ENCODE measurements at regions not wholly inside any gene's neighbourhood (a gene's known extent, or its start where the extent isn't known, plus 50 kb on each side); places are given as distances from the start of the nearest gene placed in this dataset.
A peak's percentile ranks its signal among the peaks of the same experiment; 100 is the strongest.

DNA sequence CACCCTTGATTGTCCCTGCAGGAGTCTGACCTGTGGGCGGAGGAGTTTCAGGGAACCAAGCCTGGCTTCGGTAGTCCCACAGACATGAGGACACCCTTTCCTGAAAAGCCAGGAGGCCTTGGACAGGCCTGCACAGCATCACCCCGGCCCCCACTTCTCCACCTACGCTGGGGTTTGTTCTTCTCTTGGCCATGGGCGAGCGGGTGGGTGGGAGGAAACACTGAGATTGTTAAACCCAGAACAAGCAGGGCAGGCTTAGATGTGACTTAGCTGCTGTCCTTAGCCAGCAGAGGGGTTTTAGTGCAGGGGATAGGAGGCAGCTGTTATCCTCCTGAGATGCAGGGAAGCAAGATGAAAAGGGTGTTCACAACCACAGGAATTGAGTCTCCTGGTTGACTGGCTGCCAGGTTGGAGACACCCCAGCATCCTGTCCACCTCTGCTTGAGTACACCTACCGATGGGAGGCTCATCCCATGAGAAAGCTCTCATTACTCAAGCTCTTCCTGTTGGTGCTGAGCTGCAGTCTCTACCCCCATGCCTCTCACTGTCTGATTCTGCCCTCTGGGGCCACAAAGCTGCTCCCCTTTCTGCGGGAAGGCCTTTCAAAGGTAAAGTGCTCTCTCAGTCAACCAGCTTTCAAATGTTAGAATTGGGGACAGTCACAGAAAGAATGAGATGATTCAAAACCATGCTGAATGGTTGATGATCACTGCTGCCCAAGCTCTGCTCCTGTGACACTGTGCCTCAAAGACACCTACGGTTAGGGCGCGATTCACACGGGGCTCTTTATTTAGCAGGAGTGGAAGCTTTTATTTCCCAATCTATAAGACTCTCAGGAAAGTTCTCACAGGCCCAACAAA lies 86.3 kb downstream of the IRF2BPL start:
- TF ChIP-seq GATA3 (IDR thresholded peaks at IDR 0.05; ENCODE audit: low read depth, low read length) (no peak), GATA2 (IDR thresholded peaks at IDR 0.05; ENCODE audit: low read depth, low read length) (no peak)

DNA sequence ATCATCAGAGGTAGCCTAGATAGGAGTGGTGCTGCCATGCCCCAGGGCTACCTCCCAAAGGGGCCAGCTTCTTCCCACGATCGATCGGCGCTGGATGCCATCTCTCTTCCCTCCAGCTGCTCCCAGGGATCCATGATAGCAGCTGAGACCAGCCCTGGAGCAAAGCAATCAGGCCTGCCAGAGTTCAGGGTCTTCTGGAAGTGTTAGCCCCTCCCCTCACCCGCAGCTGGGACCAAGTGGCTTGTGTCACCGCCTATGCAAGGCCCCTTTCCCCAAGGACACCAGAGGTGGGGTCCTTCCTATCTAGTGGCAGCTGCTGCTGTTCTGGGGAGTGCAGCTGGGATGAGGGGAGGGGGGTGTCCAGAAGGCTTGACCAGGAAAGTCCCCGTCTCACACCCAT lies 87.0 kb downstream of the IRF2BPL start:
- TF ChIP-seq GATA2 (IDR thresholded peaks at IDR 0.05; ENCODE audit: low read depth, low read length) = no peak
- TF ChIP-seq GATA3 (IDR thresholded peaks at IDR 0.05; ENCODE audit: low read depth, low read length) = no peak

DNA sequence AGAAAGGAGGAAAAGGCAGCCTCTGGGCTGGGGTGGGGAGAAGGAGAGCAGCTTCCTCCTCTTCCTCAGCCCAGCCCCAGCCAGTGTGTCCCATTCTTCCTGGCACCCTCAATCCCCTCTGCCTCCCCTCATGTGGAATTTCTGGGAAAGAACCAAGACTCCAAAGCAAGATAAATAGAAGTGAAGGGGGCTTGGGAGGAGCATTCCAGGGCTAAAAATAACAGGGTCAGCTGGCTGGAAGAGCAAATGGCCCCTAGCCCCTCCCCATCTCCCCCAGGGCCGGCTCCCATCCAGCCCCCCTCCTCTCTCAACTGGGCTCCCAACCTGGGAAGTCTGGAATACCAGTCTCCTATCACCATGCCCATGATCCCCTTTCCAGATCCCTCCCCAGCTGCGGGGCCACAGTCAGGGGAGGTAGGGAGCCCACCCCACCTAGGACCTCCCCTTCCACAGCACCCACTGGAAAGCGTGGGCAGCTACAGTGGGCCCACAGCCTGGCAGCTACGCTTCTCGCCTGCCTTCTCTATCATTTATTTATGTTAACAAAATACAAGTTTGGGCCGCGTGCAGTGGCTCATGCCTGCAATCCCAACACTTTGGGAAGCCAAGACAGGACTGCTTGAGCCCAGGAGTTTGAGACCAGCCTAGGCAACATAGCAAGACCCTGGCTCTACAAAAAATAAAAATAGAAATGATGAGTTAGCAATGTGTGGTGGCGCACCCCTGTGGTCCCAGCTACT lies 88.3 kb downstream of the IRF2BPL start:
- TF ChIP-seq GATA2 (IDR thresholded peaks at IDR 0.05; ENCODE audit: low read depth, low read length) = no peak
- no peak for TF ChIP-seq GATA3 (IDR thresholded peaks at IDR 0.05; ENCODE audit: low read depth, low read length)

DNA sequence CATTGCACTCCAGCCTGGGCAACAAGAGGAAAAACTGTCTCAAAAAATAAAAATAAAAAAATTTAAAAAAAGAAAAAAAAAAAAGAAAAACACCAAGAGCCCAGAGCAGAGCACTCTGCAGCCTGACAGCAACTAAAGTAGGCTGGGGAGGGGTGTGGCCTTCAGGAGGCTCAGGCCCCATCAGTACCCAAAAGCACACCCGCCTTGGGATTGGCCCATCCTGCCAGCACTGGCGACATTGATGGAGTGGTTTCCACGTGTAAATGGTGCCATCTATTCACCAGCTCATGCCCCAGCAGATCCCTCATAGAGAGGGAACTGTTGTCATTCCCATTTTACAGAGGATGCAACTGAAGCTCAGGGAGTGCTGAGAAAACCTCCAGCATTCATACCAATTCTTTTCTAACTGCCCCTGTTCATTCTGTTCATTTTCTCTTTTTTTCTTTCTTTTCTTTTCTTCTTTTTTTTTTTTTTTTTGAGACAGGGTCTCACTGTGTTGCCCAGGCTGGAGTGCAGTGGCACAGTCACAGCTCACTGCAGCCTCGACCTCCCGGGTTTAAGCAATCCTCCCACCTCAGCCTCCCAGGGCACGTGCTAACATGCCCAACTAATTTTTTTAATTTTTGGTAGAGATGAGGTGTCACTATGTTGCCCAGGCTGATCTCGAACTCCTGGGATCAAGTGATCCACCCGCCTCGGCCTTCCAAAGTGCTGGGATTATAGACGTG lies 89.3 kb downstream of the IRF2BPL start:
- no peak for TF ChIP-seq GATA3 (IDR thresholded peaks at IDR 0.05; ENCODE audit: low read depth, low read length)
- no peak for TF ChIP-seq GATA2 (IDR thresholded peaks at IDR 0.05; ENCODE audit: low read depth, low read length)

DNA sequence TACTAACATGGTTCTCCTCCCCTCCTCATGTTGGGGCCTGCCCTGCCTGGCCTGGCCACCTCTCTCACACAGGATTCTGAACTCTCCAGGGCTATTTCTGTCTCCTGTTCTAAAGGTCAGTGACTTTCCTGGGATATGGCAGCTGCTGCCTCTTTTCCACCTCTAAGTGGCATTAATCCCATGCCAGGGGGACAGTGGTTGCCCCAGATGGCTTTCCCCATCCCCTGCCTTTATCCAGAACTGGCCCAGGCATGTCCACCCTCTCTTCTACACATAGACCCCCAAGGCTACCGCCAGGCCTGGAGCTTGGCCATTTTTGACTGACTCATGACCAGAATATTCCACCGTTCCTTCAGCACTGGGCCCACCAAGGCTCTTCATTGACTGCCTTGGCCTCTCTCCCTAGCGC lies 90.4 kb downstream of the IRF2BPL start:
- TF ChIP-seq GATA3 (IDR thresholded peaks at IDR 0.05; ENCODE audit: low read depth, low read length) = no peak
- no peak for TF ChIP-seq GATA2 (IDR thresholded peaks at IDR 0.05; ENCODE audit: low read depth, low read length)

DNA sequence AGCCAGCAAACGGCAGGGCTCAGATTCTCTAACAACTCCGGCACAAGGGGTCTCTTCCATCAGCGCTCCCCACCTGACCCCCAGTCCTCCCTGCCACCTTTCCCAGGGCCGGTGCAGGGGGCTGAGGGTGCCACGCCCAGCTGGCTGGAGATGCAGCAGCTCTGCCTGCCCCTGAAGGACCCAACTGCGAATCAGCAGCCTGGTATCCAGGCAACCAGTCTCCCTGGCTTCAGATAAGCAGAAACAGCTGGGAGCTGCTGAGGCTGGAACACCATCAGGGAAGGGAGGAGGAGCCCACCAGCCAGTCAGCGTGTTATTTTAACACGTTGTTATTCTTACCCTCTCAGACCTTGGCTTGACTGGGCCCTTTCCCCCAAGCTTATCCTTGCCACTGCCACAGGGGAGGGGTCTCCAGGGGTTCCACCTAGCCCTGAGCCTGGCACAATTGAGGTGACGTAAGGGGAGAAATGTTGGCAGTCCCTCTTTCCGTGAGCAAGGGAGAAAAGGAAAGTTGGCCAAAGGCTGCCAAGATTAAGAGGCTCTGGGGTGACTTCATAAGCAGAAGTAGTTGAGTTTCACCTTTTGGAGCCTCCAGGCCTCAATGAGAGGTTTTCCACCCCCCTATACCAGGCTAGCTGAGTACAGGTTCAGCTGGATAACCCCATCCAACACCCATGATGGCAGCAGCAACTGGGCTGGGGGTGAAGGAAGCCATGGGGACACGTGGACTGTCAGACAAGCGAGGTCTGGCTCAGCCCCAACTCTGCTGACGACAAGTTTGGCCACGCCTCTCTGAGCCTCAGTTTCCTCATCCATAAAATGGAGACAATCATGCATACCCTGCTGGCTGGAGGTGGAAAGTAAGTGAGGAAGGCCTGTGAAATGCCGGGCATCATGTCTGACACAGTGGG lies 91.1 kb downstream of the IRF2BPL start:
- no peak for TF ChIP-seq GATA3 (IDR thresholded peaks at IDR 0.05; ENCODE audit: low read depth, low read length)
- peak; percentile 72 for TF ChIP-seq GATA2 (IDR thresholded peaks at IDR 0.05; ENCODE audit: low read depth, low read length)

DNA sequence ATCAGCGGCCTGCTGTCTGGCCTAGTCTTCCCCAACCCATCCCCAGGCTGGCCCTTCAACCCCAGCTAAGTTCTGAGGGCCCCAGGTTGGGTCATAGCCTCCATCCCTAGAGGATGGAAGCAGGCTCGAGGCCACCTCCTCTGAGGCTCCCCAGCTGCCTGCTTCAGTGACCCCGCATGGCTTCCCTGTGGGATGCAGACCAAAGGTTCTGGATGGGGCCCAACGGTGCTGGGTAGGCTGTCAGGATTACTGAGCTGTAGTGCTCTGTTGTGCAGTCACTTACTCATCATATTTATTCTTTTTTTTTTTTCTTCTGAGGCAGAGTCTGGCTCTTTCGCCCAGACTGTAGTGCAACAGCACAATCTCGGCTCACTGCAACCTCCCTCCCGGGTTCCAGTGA lies 92.0 kb downstream of the IRF2BPL start:
- TF ChIP-seq GATA2 (IDR thresholded peaks at IDR 0.05; ENCODE audit: low read depth, low read length) (no peak), GATA3 (IDR thresholded peaks at IDR 0.05; ENCODE audit: low read depth, low read length) (no peak)

DNA sequence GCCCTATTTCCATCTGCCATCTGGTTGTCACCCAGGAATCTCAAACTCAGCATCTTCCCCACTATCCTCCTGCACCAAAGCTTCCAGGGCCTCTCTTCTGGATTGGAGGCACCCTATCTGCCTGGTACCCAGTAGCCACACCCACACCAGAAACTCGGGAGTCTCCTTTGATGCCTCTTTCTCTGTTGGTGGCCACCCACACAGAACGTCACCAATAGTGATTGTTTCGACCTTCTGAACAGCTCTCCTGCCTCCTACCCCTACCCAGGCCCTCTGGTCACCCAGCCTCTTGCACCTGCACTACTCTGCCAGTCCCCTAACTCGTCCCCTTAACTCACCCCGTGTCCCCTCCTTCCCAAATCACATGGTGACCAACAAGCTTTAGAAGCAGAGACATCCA lies 95.0 kb downstream of the IRF2BPL start:
- TF ChIP-seq GATA3 (IDR thresholded peaks at IDR 0.05; ENCODE audit: low read depth, low read length) = no peak
- no peak for TF ChIP-seq GATA2 (IDR thresholded peaks at IDR 0.05; ENCODE audit: low read depth, low read length)

DNA sequence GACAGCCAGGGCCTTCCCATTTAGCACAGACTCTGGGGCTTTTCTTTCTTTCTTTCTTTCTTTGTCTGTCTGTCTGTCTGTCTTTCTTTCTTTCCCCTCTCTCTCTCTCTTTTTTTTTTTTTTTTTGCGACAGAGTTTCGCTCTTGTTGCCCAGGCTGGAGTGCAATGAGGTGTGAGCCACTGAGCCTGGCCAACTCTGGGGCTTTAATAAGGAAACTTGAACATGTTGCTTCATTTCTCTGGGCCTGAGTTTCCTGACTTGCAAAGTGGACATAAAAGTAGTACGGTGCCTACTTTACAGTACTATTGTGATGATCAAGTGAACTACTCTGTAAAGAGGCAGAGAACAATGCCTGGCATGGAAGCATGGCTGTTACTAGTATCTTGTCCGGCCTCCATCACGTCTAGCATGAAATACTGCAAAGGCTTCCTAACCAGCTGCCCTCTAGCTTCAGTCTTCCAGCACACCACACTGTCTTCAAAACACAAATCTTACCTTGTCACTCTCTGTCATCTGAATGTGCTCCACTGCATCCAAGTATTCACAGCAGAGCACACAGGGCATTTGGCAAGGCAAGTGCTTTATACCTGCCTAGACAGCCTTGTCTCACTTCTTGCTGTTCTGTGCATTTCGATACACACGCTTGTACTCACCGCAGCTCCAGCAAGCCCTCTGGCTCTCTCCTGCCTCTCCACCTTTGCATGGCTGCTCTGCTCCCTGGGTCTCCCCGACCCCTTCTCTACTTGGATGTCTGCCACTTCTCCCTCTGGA lies 96.7 kb downstream of the IRF2BPL start:
- no peak for TF ChIP-seq GATA2 (IDR thresholded peaks at IDR 0.05; ENCODE audit: low read depth, low read length)
- no peak for TF ChIP-seq GATA3 (IDR thresholded peaks at IDR 0.05; ENCODE audit: low read depth, low read length)

DNA sequence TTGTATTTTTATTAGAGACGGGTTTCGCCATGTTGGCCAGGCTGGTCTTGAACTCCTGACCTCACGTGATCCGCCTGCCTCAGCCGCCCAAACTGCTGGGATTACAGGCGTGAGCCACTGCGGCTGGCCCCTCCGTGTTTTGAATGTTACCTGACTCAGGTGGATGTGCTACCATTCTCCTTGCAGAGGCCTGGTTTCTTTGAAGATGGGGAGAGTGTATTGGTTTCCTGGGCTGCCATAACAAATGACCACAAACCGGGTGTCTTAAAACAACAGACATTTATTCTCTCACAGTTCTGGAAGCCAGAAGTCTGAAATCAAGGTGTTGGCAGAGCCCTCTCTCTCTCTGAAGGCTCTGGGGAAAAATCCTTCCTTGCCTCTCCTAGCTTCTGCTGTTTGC lies 98.0 kb downstream of the IRF2BPL start:
- TF ChIP-seq GATA3 (IDR thresholded peaks at IDR 0.05; ENCODE audit: low read depth, low read length) (no peak), GATA2 (IDR thresholded peaks at IDR 0.05; ENCODE audit: low read depth, low read length) (no peak)

DNA sequence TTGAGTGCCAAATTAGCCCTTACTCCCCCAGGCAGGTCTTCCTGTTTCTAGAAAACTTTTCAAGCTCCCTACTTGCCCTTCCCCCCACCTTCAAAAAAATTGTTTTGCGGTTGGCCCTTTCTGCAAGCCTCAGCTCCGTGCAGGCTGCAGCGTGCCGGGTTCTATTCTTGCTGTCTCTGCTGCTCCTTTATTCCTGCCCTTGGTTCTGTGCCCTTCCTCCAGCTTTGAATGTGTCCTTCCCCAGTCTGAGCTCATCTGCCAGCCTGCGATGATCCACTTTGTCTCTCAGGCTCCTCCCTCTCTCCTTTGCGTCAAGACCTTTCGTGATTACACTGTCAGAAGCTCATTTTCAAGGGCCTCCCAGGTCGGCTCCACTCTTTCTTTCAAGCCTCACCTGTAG lies 98.6 kb downstream of the IRF2BPL start:
- TF ChIP-seq GATA2 (IDR thresholded peaks at IDR 0.05; ENCODE audit: low read depth, low read length) (no peak), GATA3 (IDR thresholded peaks at IDR 0.05; ENCODE audit: low read depth, low read length) (no peak)

DNA sequence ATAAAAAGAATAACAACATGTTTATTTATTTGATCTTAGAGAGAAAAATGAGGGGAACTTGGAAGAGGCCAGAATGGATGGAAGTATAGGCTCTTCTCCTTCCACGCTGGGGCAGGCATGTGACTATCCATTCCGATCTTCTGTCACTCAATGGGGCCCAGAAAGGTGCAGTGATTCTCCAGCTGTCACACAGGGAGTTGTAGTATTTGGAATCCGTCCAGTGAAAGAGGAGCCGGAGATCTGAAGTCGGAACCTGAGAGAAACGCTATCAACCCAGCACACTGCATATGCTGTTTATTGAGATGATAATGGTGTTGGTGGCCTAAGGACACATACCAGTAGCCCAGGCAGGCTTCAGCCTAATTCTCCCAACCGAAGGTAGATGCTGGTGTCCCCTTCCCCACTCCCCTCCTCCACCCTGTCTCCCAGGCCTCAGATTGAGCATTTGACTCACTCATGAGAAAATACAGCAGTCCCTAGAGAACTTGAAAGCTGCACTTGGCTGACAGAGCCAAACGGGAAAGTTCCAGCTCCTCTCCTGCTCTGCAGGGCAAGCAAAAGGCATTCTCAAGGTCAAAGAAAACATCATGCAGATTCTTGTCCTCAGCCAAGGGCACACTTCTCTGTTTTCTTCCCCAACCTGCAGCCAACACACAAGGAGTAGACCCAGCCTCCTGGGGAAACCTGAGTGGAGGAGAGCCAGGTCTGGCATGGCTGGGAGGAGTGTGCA lies 100.4 kb downstream of the IRF2BPL start:
- no peak for TF ChIP-seq GATA2 (IDR thresholded peaks at IDR 0.05; ENCODE audit: low read depth, low read length)
- no peak for TF ChIP-seq GATA3 (IDR thresholded peaks at IDR 0.05; ENCODE audit: low read depth, low read length)
